H9 (cell line): ENCODE measurements at regions not wholly inside any gene's neighbourhood (a gene's known extent, or its start where the extent isn't known, plus 50 kb on each side); places are given as distances from the start of the nearest gene placed in this dataset.

Source experiments
- DNase-seq: peaks from one replicate; pipeline ENCODE4 v3.0.0-alpha.2; 2017
- H2AFZ ChIP-seq: one replicate; pipeline ENCODE4 v1.6.1; 2013; ENCODE audit warnings: mild to moderate bottlenecking, low read length, control low read depth, moderate library complexity
- H2AK5ac ChIP-seq: 2 replicates; pipeline ENCODE4 v1.6.1; 2013; ENCODE audit warnings: low read length, control low read depth, mixed read lengths; ENCODE audit not compliant: insufficient read length
- H2BK120ac ChIP-seq: one replicate; pipeline ENCODE4 v1.6.1; 2013; ENCODE audit warnings: low read depth, mild to moderate bottlenecking, low read length, control low read depth, inconsistent platforms; ENCODE audit not compliant: poor library complexity, severe bottlenecking
- H2BK12ac ChIP-seq: 2 replicates; pipeline ENCODE4 v1.6.1; 2013; ENCODE audit warnings: low read length, control low read depth, mixed read lengths, low read depth; ENCODE audit not compliant: insufficient read length
- H2BK15ac ChIP-seq: 2 replicates; pipeline ENCODE4 v1.6.1; 2013; ENCODE audit warnings: low read depth, low read length, control low read depth
- H2BK20ac ChIP-seq: one replicate; pipeline ENCODE4 v1.6.1; 2013; ENCODE audit warnings: low read depth, mild to moderate bottlenecking, low read length, control low read depth, inconsistent platforms; ENCODE audit not compliant: poor library complexity, severe bottlenecking
- H2BK5ac ChIP-seq: 2 replicates; pipeline ENCODE4 v1.6.1; 2013; ENCODE audit warnings: low read length, control low read depth, mixed read lengths; ENCODE audit not compliant: insufficient read length
- H3K14ac ChIP-seq: 2 replicates; pipeline ENCODE4 v1.6.1; 2013; ENCODE audit warnings: low read length, control low read depth; ENCODE audit not compliant: insufficient read depth
- H3K18ac ChIP-seq: 2 replicates; pipeline ENCODE4 v1.6.1; 2013; ENCODE audit warnings: low read depth, mild to moderate bottlenecking, mixed read lengths, low read length, control low read depth; ENCODE audit not compliant: insufficient read length
- H3K23ac ChIP-seq: 2 replicates; pipeline ENCODE4 v1.6.1; 2013; ENCODE audit warnings: low read length, control low read depth, mixed read lengths, low read depth; ENCODE audit not compliant: insufficient read length
- H3K23me2 ChIP-seq: 2 replicates; pipeline ENCODE4 v1.6.1; 2013; ENCODE audit warnings: low read depth, mild to moderate bottlenecking, mixed read lengths, low read length, control low read depth; ENCODE audit not compliant: insufficient read length, poor library complexity, severe bottlenecking
- H3K27ac ChIP-seq: 2 replicates; pipeline ENCODE4 v1.5.1; 2013; ENCODE audit warnings: low read length, control low read depth, mixed read lengths, low read depth; ENCODE audit not compliant: insufficient read length
- H3K27me3 ChIP-seq: 2 replicates; pipeline ENCODE4 v1.6.1; 2013; ENCODE audit warnings: low read length, control low read depth, inconsistent platforms; ENCODE audit not compliant: insufficient read depth
- H3K4ac ChIP-seq: 2 replicates; pipeline ENCODE4 v1.6.1; 2013; ENCODE audit warnings: low read depth, mild to moderate bottlenecking, control low read depth, inconsistent platforms, low read length, moderate library complexity
- H3K4me1 ChIP-seq: 2 replicates; pipeline ENCODE4 v1.6.1; 2013; ENCODE audit warnings: low read length, control low read depth, inconsistent platforms; ENCODE audit not compliant: insufficient read depth
- H3K4me2 ChIP-seq: 2 replicates; pipeline ENCODE4 v1.6.1; 2013; ENCODE audit warnings: low read length, control low read depth, mixed read lengths; ENCODE audit not compliant: insufficient read length, insufficient read depth
- H3K56ac ChIP-seq: 2 replicates; pipeline ENCODE4 v1.6.1; 2013; ENCODE audit warnings: low read depth, mild to moderate bottlenecking, mixed read lengths, low read length, control low read depth; ENCODE audit not compliant: insufficient read length
- H3K79me1 ChIP-seq: 2 replicates; pipeline ENCODE4 v1.6.1; 2013; ENCODE audit warnings: low read depth, mild to moderate bottlenecking, moderate library complexity, low read length, control low read depth, inconsistent platforms; ENCODE audit not compliant: insufficient read depth, poor library complexity, severe bottlenecking
- H3K79me2 ChIP-seq: 2 replicates; pipeline ENCODE4 v1.6.1; 2013; ENCODE audit warnings: low read length, control low read depth, inconsistent platforms; ENCODE audit not compliant: insufficient read depth
- H3K9ac ChIP-seq: 2 replicates; pipeline ENCODE4 v1.6.1; 2013; ENCODE audit warnings: low read length, control low read depth, mixed read lengths; ENCODE audit not compliant: insufficient read length; ENCODE audit errors: extremely low read depth
- H3K9me3 ChIP-seq: one replicate; pipeline ENCODE4 v1.6.1; 2013; ENCODE audit warnings: low read depth, low read length, inconsistent platforms; ENCODE audit not compliant: control insufficient read depth
- H3T11ph ChIP-seq: one replicate; pipeline ENCODE4 v1.6.1; 2013; ENCODE audit warnings: mild to moderate bottlenecking, low read length, control low read depth, inconsistent platforms
- H4K20me1 ChIP-seq: one replicate; pipeline ENCODE4 v1.6.1; 2013; ENCODE audit not compliant: control insufficient read depth, insufficient read length, insufficient read depth
- H4K5ac ChIP-seq: 2 replicates; pipeline ENCODE4 v1.6.1; 2013; ENCODE audit warnings: low read depth, mild to moderate bottlenecking, mixed read lengths, low read length, control low read depth; ENCODE audit not compliant: insufficient read length
- H4K8ac ChIP-seq: replicated peaks from 2 replicates; pipeline ENCODE4 v1.6.1; 2013; ENCODE audit warnings: low read length, control low read depth, mixed read lengths, low read depth; ENCODE audit not compliant: insufficient read length
- H4K91ac ChIP-seq: 2 replicates; pipeline ENCODE4 v1.6.1; 2013; ENCODE audit warnings: low read depth, mild to moderate bottlenecking, moderate library complexity, mixed read lengths, low read length, control low read depth; ENCODE audit not compliant: insufficient read length
- H3K27ac Mint-ChIP-seq, 3 experiments: 2 replicates in 2 of 3; 3 replicates in 1 of 3; pipeline ENCODE4 v1.8.0; 2020 to 2021; ENCODE audit warnings: mixed read lengths in 3 of 3, mild to moderate bottlenecking in 1 of 3, moderate library complexity in 1 of 3
- H3K27me3 Mint-ChIP-seq: 2 replicates; pipeline ENCODE4 v1.8.0; 2021; ENCODE audit warnings: low read depth, mild to moderate bottlenecking, moderate library complexity, mixed read lengths
- H3K36me3 Mint-ChIP-seq, 3 experiments: 2 replicates in 2 of 3; 3 replicates in 1 of 3; pipeline ENCODE4 v1.8.0; 2020 to 2021; ENCODE audit warnings: low read depth in 3 of 3, mixed read lengths in 3 of 3; ENCODE audit not compliant: insufficient read depth in 1 of 3
- H3K4me1 Mint-ChIP-seq, 2 experiments: 2 replicates each; pipeline ENCODE4 v1.8.0; 2020; ENCODE audit warnings: mixed read lengths in 2 of 2
- H3K4me3 Mint-ChIP-seq, 2 experiments: 2 replicates in 1 of 2; 3 replicates in 1 of 2; pipeline ENCODE4 v1.8.0; 2020 to 2021; ENCODE audit warnings: mild to moderate bottlenecking in 2 of 2, mixed read lengths in 2 of 2, moderate library complexity in 1 of 2
- H3K9me3 Mint-ChIP-seq, 2 experiments: 2 replicates in 1 of 2; 3 replicates in 1 of 2; pipeline ENCODE4 v1.8.0; 2020; ENCODE audit warnings: mild to moderate bottlenecking in 2 of 2, mixed read lengths in 2 of 2, moderate library complexity in 1 of 2
- WGBS: extraction: QIAGEN DNeasy Blood & Tissue Kit; methylation state at CpG from one replicate; pipeline ENCODE4 v1.1.7; 2013; ENCODE audit warnings: missing lambda C conversion rate, low lambda C conversion rate, mixed read lengths; ENCODE audit not compliant: insufficient read length; ENCODE audit errors: extremely low coverage; 5-methylcytosine and 5-hydroxymethylcytosine counted together
- TF ChIP-seq, protein P1 (sequence below): fragments of 200-600 bp; sonication (generic); conservative IDR thresholded peaks from 3 replicates; pipeline ENCODE4 v1.8.0; 2021; ENCODE audit warnings: antibody characterized with exemption, mild to moderate bottlenecking

DNA sequence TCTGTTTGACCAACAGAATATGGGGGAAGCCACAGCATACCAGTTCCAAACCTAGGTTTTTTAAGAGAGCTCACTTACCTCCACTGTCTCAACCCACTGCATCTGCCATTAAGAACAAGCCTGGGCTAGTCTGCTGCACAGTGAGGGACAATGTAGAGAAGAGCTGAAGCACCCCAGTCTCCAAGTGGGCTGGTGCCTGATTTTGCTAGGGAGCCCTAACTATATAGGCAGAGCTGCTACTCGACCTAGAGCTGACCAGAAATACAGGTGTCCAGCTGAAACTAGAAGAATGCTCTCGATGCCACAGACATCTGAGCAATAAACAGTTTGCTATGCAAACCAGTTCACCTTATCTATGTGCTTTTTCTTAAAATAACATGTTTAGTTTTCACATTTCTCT, 106.9 kb upstream of the BET1 start:
- Histone ChIP-seq H3K79me2 (no peaks in the 10 kb centered on the region), H3K27ac (no peak overlapping the region), H3K4me1 (no peaks in the 10 kb centered on the region), H3K23ac (no peak overlapping the region), H3K23me2 (no peaks in the 10 kb centered on the region), H2BK15ac (no peak overlapping the region), H2AFZ (peak overlapping the region; percentile 78), H2BK20ac (no peak overlapping the region), H3K79me1 (no peaks in the 10 kb centered on the region), H3K9me3 (no peaks in the 10 kb centered on the region), H3K18ac (no peak overlapping the region), H3K14ac (no peak overlapping the region), H4K20me1 (no peaks in the 10 kb centered on the region), H2AK5ac (no peak overlapping the region), H4K91ac (no peak overlapping the region), H3K27me3 (no peaks in the 10 kb centered on the region), H3K9ac (no peak overlapping the region), H3K4me2 (no peak overlapping the region), H3K4ac (no peak overlapping the region), H4K8ac (no peak overlapping the region), H2BK120ac (no peak overlapping the region), H2BK12ac (no peak overlapping the region), H3T11ph (no peak overlapping the region), H2BK5ac (no peak overlapping the region), H4K5ac (no peak overlapping the region), H3K56ac (no peak overlapping the region)
- no peak overlapping the region for H3K27ac Mint-ChIP-seq
- H3K36me3 Mint-ChIP-seq = no peaks in the 10 kb centered on the region
- H3K4me3 Mint-ChIP-seq = no peak overlapping the region
- H3K9me3 Mint-ChIP-seq = no peaks in the 10 kb centered on the region
- no peaks in the 10 kb centered on the region for H3K27me3 Mint-ChIP-seq
- TF ChIP-seq, protein P1, sequence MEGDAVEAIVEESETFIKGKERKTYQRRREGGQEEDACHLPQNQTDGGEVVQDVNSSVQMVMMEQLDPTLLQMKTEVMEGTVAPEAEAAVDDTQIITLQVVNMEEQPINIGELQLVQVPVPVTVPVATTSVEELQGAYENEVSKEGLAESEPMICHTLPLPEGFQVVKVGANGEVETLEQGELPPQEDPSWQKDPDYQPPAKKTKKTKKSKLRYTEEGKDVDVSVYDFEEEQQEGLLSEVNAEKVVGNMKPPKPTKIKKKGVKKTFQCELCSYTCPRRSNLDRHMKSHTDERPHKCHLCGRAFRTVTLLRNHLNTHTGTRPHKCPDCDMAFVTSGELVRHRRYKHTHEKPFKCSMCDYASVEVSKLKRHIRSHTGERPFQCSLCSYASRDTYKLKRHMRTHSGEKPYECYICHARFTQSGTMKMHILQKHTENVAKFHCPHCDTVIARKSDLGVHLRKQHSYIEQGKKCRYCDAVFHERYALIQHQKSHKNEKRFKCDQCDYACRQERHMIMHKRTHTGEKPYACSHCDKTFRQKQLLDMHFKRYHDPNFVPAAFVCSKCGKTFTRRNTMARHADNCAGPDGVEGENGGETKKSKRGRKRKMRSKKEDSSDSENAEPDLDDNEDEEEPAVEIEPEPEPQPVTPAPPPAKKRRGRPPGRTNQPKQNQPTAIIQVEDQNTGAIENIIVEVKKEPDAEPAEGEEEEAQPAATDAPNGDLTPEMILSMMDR = no peak
- no peaks in the 10 kb centered on the region for H3K4me1 Mint-ChIP-seq
- WGBS = no CpG with 5 or more reads among the region's 2 CpGs
- no peak for DNase-seq
